GM12874 (cell line): ENCODE measurements at regions not wholly inside any gene's neighbourhood (a gene's known extent, or its start where the extent isn't known, plus 50 kb on each side); places are given as distances from the start of the nearest gene placed in this dataset.

Source experiments
- CTCF ChIP-seq: IDR thresholded peaks from 2 replicates; pipeline ENCODE4 v1.5.1; 2011; ENCODE audit warnings: low read depth, mild to moderate bottlenecking, control low read depth, low read length, moderate library complexity; ENCODE audit not compliant: insufficient read depth

- no peak for TF ChIP-seq CTCF
Observed at GRCh38 chr19:27936139-27936538, 1276.8 kb downstream of the UQCRFS1 start.

- TF ChIP-seq CTCF = no peak
Observed at GRCh38 chr19:27935669-27936068, 1277.3 kb downstream of the UQCRFS1 start.

GRCh38 chr19:27929399-27929798, 1283.6 kb downstream of the UQCRFS1 start:
- no peak for TF ChIP-seq CTCF

GRCh38 chr19:27925202-27925601, 1287.7 kb downstream of the UQCRFS1 start:
- no peak for TF ChIP-seq CTCF

DNA sequence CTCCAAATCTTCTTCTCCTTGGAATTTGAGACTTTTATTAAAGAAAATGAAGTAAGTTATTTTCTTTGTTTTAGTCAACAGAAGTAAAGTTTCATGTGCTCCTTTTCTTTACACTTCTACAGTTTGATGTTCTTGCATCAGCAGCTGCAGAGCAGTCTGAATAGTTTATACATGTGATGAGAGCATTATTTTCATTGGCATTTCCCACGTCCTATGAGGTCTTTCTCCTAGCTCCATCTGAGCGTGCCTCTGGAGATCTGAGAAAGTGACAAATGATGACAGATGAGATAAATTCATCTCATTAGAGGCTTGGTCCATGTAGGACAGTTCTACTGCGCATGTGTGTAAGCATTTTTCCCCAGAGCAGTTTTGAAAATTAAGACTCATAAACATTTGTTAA, 1290.0 kb downstream of the UQCRFS1 start:
- TF ChIP-seq CTCF = no peak

DNA sequence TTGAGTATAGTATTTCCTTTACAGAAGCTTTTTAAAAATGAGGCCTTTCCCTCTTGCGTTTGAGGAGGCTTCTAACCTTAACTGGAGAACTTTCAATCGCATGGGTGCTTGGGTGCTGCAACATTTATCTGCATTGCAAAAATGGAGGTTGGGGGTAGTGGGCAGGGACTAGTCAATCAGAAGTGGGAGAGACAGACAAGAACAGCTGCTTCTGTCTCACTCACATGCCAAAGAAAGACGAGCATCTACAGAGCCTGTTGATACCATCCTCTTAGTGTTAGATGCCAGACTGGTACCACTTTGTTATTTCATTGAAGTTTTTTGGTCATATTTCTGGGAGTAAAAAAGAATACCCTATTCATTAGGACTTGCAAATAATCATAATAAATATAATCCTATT, 1292.2 kb downstream of the UQCRFS1 start:
- TF ChIP-seq CTCF = no peak

- TF ChIP-seq CTCF = no peak
Observed at GRCh38 chr19:27918818-27919217, 1294.1 kb downstream of the UQCRFS1 start.
